H9 (cell line): ENCODE measurements at regions not wholly inside any gene's neighbourhood (a gene's known extent, or its start where the extent isn't known, plus 50 kb on each side); places are given as distances from the start of the nearest gene placed in this dataset.

Experiments used
- DNase-seq: peaks from one replicate; pipeline ENCODE4 v3.0.0-alpha.2; 2017
- H2AFZ ChIP-seq: one replicate; pipeline ENCODE4 v1.6.1; 2013; ENCODE audit warnings: mild to moderate bottlenecking, low read length, control low read depth, moderate library complexity
- H2AK5ac ChIP-seq: 2 replicates; pipeline ENCODE4 v1.6.1; 2013; ENCODE audit warnings: low read length, control low read depth, mixed read lengths; ENCODE audit not compliant: insufficient read length
- H2BK120ac ChIP-seq: one replicate; pipeline ENCODE4 v1.6.1; 2013; ENCODE audit warnings: low read depth, mild to moderate bottlenecking, low read length, control low read depth, inconsistent platforms; ENCODE audit not compliant: poor library complexity, severe bottlenecking
- H2BK12ac ChIP-seq: 2 replicates; pipeline ENCODE4 v1.6.1; 2013; ENCODE audit warnings: low read length, control low read depth, mixed read lengths, low read depth; ENCODE audit not compliant: insufficient read length
- H2BK15ac ChIP-seq: 2 replicates; pipeline ENCODE4 v1.6.1; 2013; ENCODE audit warnings: low read depth, low read length, control low read depth
- H2BK20ac ChIP-seq: one replicate; pipeline ENCODE4 v1.6.1; 2013; ENCODE audit warnings: low read depth, mild to moderate bottlenecking, low read length, control low read depth, inconsistent platforms; ENCODE audit not compliant: poor library complexity, severe bottlenecking
- H2BK5ac ChIP-seq: 2 replicates; pipeline ENCODE4 v1.6.1; 2013; ENCODE audit warnings: low read length, control low read depth, mixed read lengths; ENCODE audit not compliant: insufficient read length
- H3K14ac ChIP-seq: 2 replicates; pipeline ENCODE4 v1.6.1; 2013; ENCODE audit warnings: low read length, control low read depth; ENCODE audit not compliant: insufficient read depth
- H3K18ac ChIP-seq: 2 replicates; pipeline ENCODE4 v1.6.1; 2013; ENCODE audit warnings: low read depth, mild to moderate bottlenecking, mixed read lengths, low read length, control low read depth; ENCODE audit not compliant: insufficient read length
- H3K23ac ChIP-seq: 2 replicates; pipeline ENCODE4 v1.6.1; 2013; ENCODE audit warnings: low read length, control low read depth, mixed read lengths, low read depth; ENCODE audit not compliant: insufficient read length
- H3K23me2 ChIP-seq: 2 replicates; pipeline ENCODE4 v1.6.1; 2013; ENCODE audit warnings: low read depth, mild to moderate bottlenecking, mixed read lengths, low read length, control low read depth; ENCODE audit not compliant: insufficient read length, poor library complexity, severe bottlenecking
- H3K27ac ChIP-seq: 2 replicates; pipeline ENCODE4 v1.5.1; 2013; ENCODE audit warnings: low read length, control low read depth, mixed read lengths, low read depth; ENCODE audit not compliant: insufficient read length
- H3K27me3 ChIP-seq: 2 replicates; pipeline ENCODE4 v1.6.1; 2013; ENCODE audit warnings: low read length, control low read depth, inconsistent platforms; ENCODE audit not compliant: insufficient read depth
- H3K4ac ChIP-seq: 2 replicates; pipeline ENCODE4 v1.6.1; 2013; ENCODE audit warnings: low read depth, mild to moderate bottlenecking, control low read depth, inconsistent platforms, low read length, moderate library complexity
- H3K4me1 ChIP-seq: 2 replicates; pipeline ENCODE4 v1.6.1; 2013; ENCODE audit warnings: low read length, control low read depth, inconsistent platforms; ENCODE audit not compliant: insufficient read depth
- H3K4me2 ChIP-seq: 2 replicates; pipeline ENCODE4 v1.6.1; 2013; ENCODE audit warnings: low read length, control low read depth, mixed read lengths; ENCODE audit not compliant: insufficient read length, insufficient read depth
- H3K56ac ChIP-seq: 2 replicates; pipeline ENCODE4 v1.6.1; 2013; ENCODE audit warnings: low read depth, mild to moderate bottlenecking, mixed read lengths, low read length, control low read depth; ENCODE audit not compliant: insufficient read length
- H3K79me1 ChIP-seq: 2 replicates; pipeline ENCODE4 v1.6.1; 2013; ENCODE audit warnings: low read depth, mild to moderate bottlenecking, moderate library complexity, low read length, control low read depth, inconsistent platforms; ENCODE audit not compliant: insufficient read depth, poor library complexity, severe bottlenecking
- H3K79me2 ChIP-seq: 2 replicates; pipeline ENCODE4 v1.6.1; 2013; ENCODE audit warnings: low read length, control low read depth, inconsistent platforms; ENCODE audit not compliant: insufficient read depth
- H3K9ac ChIP-seq: 2 replicates; pipeline ENCODE4 v1.6.1; 2013; ENCODE audit warnings: low read length, control low read depth, mixed read lengths; ENCODE audit not compliant: insufficient read length; ENCODE audit errors: extremely low read depth
- H3K9me3 ChIP-seq: one replicate; pipeline ENCODE4 v1.6.1; 2013; ENCODE audit warnings: low read depth, low read length, inconsistent platforms; ENCODE audit not compliant: control insufficient read depth
- H3T11ph ChIP-seq: one replicate; pipeline ENCODE4 v1.6.1; 2013; ENCODE audit warnings: mild to moderate bottlenecking, low read length, control low read depth, inconsistent platforms
- H4K20me1 ChIP-seq: one replicate; pipeline ENCODE4 v1.6.1; 2013; ENCODE audit not compliant: control insufficient read depth, insufficient read length, insufficient read depth
- H4K5ac ChIP-seq: 2 replicates; pipeline ENCODE4 v1.6.1; 2013; ENCODE audit warnings: low read depth, mild to moderate bottlenecking, mixed read lengths, low read length, control low read depth; ENCODE audit not compliant: insufficient read length
- H4K8ac ChIP-seq: replicated peaks from 2 replicates; pipeline ENCODE4 v1.6.1; 2013; ENCODE audit warnings: low read length, control low read depth, mixed read lengths, low read depth; ENCODE audit not compliant: insufficient read length
- H4K91ac ChIP-seq: 2 replicates; pipeline ENCODE4 v1.6.1; 2013; ENCODE audit warnings: low read depth, mild to moderate bottlenecking, moderate library complexity, mixed read lengths, low read length, control low read depth; ENCODE audit not compliant: insufficient read length
- H3K27ac Mint-ChIP-seq, 3 experiments: 2 replicates in 2 of 3; 3 replicates in 1 of 3; pipeline ENCODE4 v1.8.0; 2020 to 2021; ENCODE audit warnings: mixed read lengths in 3 of 3, mild to moderate bottlenecking in 1 of 3, moderate library complexity in 1 of 3
- H3K27me3 Mint-ChIP-seq: 2 replicates; pipeline ENCODE4 v1.8.0; 2021; ENCODE audit warnings: low read depth, mild to moderate bottlenecking, moderate library complexity, mixed read lengths
- H3K36me3 Mint-ChIP-seq, 3 experiments: 2 replicates in 2 of 3; 3 replicates in 1 of 3; pipeline ENCODE4 v1.8.0; 2020 to 2021; ENCODE audit warnings: low read depth in 3 of 3, mixed read lengths in 3 of 3; ENCODE audit not compliant: insufficient read depth in 1 of 3
- H3K4me1 Mint-ChIP-seq, 2 experiments: 2 replicates each; pipeline ENCODE4 v1.8.0; 2020; ENCODE audit warnings: mixed read lengths in 2 of 2
- H3K4me3 Mint-ChIP-seq, 2 experiments: 2 replicates in 1 of 2; 3 replicates in 1 of 2; pipeline ENCODE4 v1.8.0; 2020 to 2021; ENCODE audit warnings: mild to moderate bottlenecking in 2 of 2, mixed read lengths in 2 of 2, moderate library complexity in 1 of 2
- H3K9me3 Mint-ChIP-seq, 2 experiments: 2 replicates in 1 of 2; 3 replicates in 1 of 2; pipeline ENCODE4 v1.8.0; 2020; ENCODE audit warnings: mild to moderate bottlenecking in 2 of 2, mixed read lengths in 2 of 2, moderate library complexity in 1 of 2
- CTCF ChIP-seq: fragments of 200-600 bp; sonication (generic); conservative IDR thresholded peaks from 3 replicates; pipeline ENCODE4 v1.8.0; 2021; ENCODE audit warnings: antibody characterized with exemption, mild to moderate bottlenecking
- WGBS: extraction: QIAGEN DNeasy Blood & Tissue Kit; methylation state at CpG from one replicate; pipeline ENCODE4 v1.1.7; 2013; ENCODE audit warnings: missing lambda C conversion rate, low lambda C conversion rate, mixed read lengths; ENCODE audit not compliant: insufficient read length; ENCODE audit errors: extremely low coverage; 5-methylcytosine and 5-hydroxymethylcytosine counted together

DNA sequence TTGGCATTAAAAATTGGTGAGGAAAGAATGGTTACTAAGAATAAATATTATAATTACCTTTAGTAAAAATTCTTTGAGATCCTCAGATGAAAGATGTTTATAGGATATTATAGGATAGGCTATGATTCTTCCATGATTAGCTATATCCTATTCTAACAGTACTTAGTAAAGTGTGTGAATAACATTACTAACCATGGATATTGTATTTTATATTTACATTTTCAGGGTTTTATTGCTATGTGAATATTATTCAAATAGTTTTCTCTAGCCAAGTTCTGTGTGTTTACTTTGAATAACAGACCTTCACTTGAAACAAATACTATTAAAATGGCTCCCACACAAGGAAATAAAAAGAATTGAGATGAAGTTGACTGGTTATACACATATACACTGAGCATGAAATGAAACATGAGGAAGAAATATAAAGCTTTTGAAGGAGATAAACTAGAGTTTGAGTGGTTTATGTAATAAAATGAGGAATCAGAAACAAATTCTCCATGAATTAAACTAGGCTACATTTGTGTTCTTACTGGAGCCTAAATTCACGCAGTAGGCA lies 479.4 kb upstream of the PKN2 start:
- no peak for DNase-seq
- Histone ChIP-seq H3T11ph (no peak overlapping the region), H2BK5ac (no peak overlapping the region), H2AK5ac (no peak overlapping the region), H3K18ac (no peak overlapping the region), H2BK20ac (no peak overlapping the region), H2BK120ac (no peak overlapping the region), H2AFZ (no peak overlapping the region), H4K20me1 (no peaks in the 10 kb centered on the region), H3K79me1 (no peaks in the 10 kb centered on the region), H4K8ac (no peak overlapping the region), H3K27me3 (no peaks in the 10 kb centered on the region), H3K23me2 (no peaks in the 10 kb centered on the region), H3K56ac (no peak overlapping the region), H3K4me1 (no peaks in the 10 kb centered on the region), H3K4ac (no peak overlapping the region), H3K14ac (no peak overlapping the region), H3K4me2 (no peak overlapping the region), H2BK15ac (no peak overlapping the region), H3K9me3 (no peaks in the 10 kb centered on the region), H3K9ac (no peak overlapping the region), H3K79me2 (no peaks in the 10 kb centered on the region), H4K5ac (no peak overlapping the region), H3K27ac (no peak overlapping the region), H4K91ac (no peak overlapping the region), H2BK12ac (no peak overlapping the region), H3K23ac (no peak overlapping the region)
- TF ChIP-seq CTCF, result no peak
- WGBS, result no CpG with 5 or more reads among the region's 1 CpG
- no peak overlapping the region for H3K4me3 Mint-ChIP-seq
- H3K36me3 Mint-ChIP-seq, result no peaks in the 10 kb centered on the region
- H3K27me3 Mint-ChIP-seq, result no peaks in the 10 kb centered on the region
- no peaks in the 10 kb centered on the region for H3K4me1 Mint-ChIP-seq
- no peaks in the 10 kb centered on the region for H3K9me3 Mint-ChIP-seq
- H3K27ac Mint-ChIP-seq, result no peak overlapping the region
